ENCODE measurements at regions not wholly inside any gene's neighbourhood (a gene's known extent, or its start where the extent isn't known, plus 50 kb on each side); places are given as distances from the start of the nearest gene placed in this dataset.

DNA sequence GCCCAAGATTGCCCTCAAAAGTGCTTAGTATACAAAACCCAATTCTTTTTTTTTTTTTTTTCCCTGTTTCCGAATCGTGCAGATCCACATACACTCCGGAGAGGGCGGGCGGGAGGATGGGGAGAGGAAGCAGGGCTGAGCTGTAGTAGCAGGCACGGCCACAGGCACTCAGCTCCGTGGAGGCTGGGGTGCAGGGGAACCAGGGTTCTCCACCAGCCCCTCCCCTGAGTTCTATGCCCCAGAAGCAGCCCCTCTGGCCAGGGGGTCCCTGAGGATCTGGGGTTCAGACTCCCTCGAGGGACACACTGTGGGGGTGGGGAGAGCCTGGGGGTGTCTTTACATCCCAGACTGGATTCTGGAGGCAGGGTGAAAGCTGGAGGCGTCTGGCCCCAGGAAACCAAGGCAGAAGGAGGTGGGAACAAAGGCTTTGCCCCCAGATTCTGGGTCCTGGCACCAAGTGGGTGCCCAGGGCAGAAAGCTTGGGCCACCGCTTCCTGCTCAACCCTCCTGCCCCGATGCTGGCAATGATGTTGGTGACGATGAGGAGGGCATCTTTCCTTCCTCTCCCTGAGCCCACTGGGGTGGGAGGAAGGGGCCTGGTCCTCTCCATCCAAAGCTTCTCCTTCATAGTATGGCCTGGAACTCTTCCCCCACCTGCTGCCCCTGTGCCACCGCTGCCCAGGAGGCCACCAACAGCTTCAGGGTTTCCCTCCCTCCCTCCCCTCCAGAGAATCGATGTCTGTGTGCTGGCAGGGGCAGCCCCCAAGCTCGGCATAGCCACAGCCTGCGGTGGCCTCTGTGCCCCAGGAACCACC lies 106.4 kb upstream of the TARDBP start:
- TF ChIP-seq, protein P1, sequence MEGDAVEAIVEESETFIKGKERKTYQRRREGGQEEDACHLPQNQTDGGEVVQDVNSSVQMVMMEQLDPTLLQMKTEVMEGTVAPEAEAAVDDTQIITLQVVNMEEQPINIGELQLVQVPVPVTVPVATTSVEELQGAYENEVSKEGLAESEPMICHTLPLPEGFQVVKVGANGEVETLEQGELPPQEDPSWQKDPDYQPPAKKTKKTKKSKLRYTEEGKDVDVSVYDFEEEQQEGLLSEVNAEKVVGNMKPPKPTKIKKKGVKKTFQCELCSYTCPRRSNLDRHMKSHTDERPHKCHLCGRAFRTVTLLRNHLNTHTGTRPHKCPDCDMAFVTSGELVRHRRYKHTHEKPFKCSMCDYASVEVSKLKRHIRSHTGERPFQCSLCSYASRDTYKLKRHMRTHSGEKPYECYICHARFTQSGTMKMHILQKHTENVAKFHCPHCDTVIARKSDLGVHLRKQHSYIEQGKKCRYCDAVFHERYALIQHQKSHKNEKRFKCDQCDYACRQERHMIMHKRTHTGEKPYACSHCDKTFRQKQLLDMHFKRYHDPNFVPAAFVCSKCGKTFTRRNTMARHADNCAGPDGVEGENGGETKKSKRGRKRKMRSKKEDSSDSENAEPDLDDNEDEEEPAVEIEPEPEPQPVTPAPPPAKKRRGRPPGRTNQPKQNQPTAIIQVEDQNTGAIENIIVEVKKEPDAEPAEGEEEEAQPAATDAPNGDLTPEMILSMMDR (IDR thresholded peaks at IDR 0.05): no peak
- no peak for TF ChIP-seq POLR2A (IDR thresholded peaks at IDR 0.05)
- TF ChIP-seq POLR2AphosphoS5 (IDR thresholded peaks at IDR 0.05): no peak
